Epidermal melanocyte (primary cell): ENCODE measurements at regions not wholly inside any gene's neighbourhood (a gene's known extent, or its start where the extent isn't known, plus 50 kb on each side); places are given as distances from the start of the nearest gene placed in this dataset.

Experiments used
- DNase-seq: peaks from one replicate; pipeline ENCODE4 v3.0.0; 2011; ENCODE audit warnings: low spot score; ENCODE audit not compliant: insufficient read length

GRCh38 chr2:81648806-81649205, 1344.3 kb upstream of the LRRTM1 start:
- no peak for DNase-seq

- no peak for DNase-seq
These were observed 1343.8 kb upstream of the LRRTM1 start for GRCh38 chr2:81648370-81648769.

- DNase-seq, result no peak
These were observed 1343.2 kb upstream of the LRRTM1 start for GRCh38 chr2:81647715-81648230.

- no peak for DNase-seq
These were observed 1341.3 kb upstream of the LRRTM1 start for GRCh38 chr2:81645745-81646301.

- DNase-seq, result no peak
These were observed 1339.6 kb upstream of the LRRTM1 start for GRCh38 chr2:81644189-81644588.

- DNase-seq, result no peak
These were observed 1320.3 kb upstream of the LRRTM1 start for GRCh38 chr2:81624825-81625224.

- no peak for DNase-seq
These were observed 1295.5 kb upstream of the LRRTM1 start for GRCh38 chr2:81600088-81600487.

- no peak for DNase-seq
These were observed 1293.9 kb upstream of the LRRTM1 start for GRCh38 chr2:81598453-81598852.

- no peak for DNase-seq
These were observed 1284.9 kb upstream of the LRRTM1 start for GRCh38 chr2:81589406-81589805.

GRCh38 chr2:81583311-81584108, 1279.0 kb upstream of the LRRTM1 start:
- no peak for DNase-seq

GRCh38 chr2:81576713-81577112, 1272.2 kb upstream of the LRRTM1 start:
- DNase-seq, result no peak

- DNase-seq, result no peak
These were observed 1246.6 kb upstream of the LRRTM1 start for GRCh38 chr2:81551040-81551634.

GRCh38 chr2:81550277-81550676, 1245.7 kb upstream of the LRRTM1 start:
- no peak for DNase-seq

GRCh38 chr2:81549646-81550045, 1245.1 kb upstream of the LRRTM1 start:
- DNase-seq, result no peak

GRCh38 chr2:81545626-81546025, 1241.1 kb upstream of the LRRTM1 start:
- DNase-seq, result no peak

- DNase-seq, result no peak
These were observed 1237.6 kb upstream of the LRRTM1 start for GRCh38 chr2:81542119-81542518.

GRCh38 chr2:81529944-81530343, 1225.4 kb upstream of the LRRTM1 start:
- no peak for DNase-seq

GRCh38 chr2:81528852-81529480, 1224.4 kb upstream of the LRRTM1 start:
- no peak for DNase-seq

GRCh38 chr2:81523344-81523743, 1218.8 kb upstream of the LRRTM1 start:
- DNase-seq, result no peak

- no peak for DNase-seq
These were observed 1208.8 kb upstream of the LRRTM1 start for GRCh38 chr2:81513328-81513727.

- no peak for DNase-seq
These were observed 1201.0 kb upstream of the LRRTM1 start for GRCh38 chr2:81505586-81505985.

GRCh38 chr2:81495556-81495955, 1191.0 kb upstream of the LRRTM1 start:
- no peak for DNase-seq
